ENCODE measurements at regions not wholly inside any gene's neighbourhood (a gene's known extent, or its start where the extent isn't known, plus 50 kb on each side); places are given as distances from the start of the nearest gene placed in this dataset.
"Not testable (repeated sequence)": the region's sequence is repeated elsewhere in the genome, so short reads cannot be mapped to it uniquely, and the experiment has no call there.

DNA sequence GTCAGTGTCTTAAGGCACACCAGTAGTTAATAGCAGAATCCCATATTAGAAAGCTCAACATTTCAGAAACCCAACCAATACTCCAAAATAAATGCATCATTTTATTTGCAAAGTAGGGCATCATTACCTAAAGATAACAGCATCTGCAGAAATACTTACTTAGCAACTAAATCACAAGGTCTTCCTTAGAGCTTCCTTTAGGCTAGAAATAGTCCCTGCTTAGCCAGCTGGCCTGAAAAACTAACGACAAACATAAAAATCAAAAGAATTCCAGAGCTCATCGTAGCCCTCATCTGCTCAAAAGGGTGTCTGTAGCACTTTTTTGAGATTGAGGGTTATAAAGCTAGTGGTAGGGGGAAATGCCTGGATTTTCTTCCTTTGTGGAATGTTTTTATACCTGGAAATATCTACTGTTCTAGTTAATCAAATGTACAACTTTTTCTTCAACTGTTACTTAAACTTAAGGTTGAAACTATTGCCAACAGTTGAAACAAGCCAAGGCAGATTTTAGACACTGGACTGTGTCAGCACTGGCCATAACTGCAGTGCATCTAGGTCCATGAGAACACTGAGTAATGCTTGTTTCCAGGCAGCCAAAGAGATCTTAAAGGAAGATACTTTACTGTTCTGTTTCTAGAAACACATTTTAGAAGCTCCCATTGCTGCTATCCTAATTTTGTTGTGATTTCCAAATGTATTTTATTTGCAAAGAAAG is 129.4 kb upstream of the RASA1 start:
- Histone ChIP-seq H3K9me2 (ENCODE audit: low read depth, low read length) (no peaks in the 10 kb centered on the region), H3K9ac (ENCODE audit: low read length) (no peak overlapping the region), H3K27ac (ENCODE audit: low read depth, low read length, poor library complexity, severe bottlenecking) (no peak overlapping the region), H3K4me2 (ENCODE audit: low read length) (no peak overlapping the region), H3K36me3 (ENCODE audit: insufficient read depth, low read length) (no peaks in the 10 kb centered on the region), H3K27me3 (ENCODE audit: insufficient read depth, low read length) (no peaks in the 10 kb centered on the region), H3K79me2 (ENCODE audit: insufficient read depth, low read length) (no peaks in the 10 kb centered on the region), H2AFZ (ENCODE audit: low read length) (no peak overlapping the region; the same call in 1 of the 2 replicates), H3K4me3 (ENCODE audit: low read depth, low read length, poor library complexity, severe bottlenecking) (no peak overlapping the region), H3F3A (ENCODE audit: insufficient read depth, low read length) (no peaks in the 10 kb centered on the region), H4K20me1 (ENCODE audit: insufficient read depth, low read length) (no peaks in the 10 kb centered on the region), H3K9me3 (ENCODE audit: low read length) (no peaks in the 10 kb centered on the region), H3K4me1 (ENCODE audit: insufficient read depth, low read length, severe bottlenecking) (no peaks in the 10 kb centered on the region)
- TF ChIP-seq, protein P1, sequence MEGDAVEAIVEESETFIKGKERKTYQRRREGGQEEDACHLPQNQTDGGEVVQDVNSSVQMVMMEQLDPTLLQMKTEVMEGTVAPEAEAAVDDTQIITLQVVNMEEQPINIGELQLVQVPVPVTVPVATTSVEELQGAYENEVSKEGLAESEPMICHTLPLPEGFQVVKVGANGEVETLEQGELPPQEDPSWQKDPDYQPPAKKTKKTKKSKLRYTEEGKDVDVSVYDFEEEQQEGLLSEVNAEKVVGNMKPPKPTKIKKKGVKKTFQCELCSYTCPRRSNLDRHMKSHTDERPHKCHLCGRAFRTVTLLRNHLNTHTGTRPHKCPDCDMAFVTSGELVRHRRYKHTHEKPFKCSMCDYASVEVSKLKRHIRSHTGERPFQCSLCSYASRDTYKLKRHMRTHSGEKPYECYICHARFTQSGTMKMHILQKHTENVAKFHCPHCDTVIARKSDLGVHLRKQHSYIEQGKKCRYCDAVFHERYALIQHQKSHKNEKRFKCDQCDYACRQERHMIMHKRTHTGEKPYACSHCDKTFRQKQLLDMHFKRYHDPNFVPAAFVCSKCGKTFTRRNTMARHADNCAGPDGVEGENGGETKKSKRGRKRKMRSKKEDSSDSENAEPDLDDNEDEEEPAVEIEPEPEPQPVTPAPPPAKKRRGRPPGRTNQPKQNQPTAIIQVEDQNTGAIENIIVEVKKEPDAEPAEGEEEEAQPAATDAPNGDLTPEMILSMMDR (IDR thresholded peaks at IDR 0.05; ENCODE audit: low read length) = no peak
- TF ChIP-seq EZH2 (IDR thresholded peaks at IDR 0.05; ENCODE audit: borderline replicate concordance, low read length) = no peak

DNA sequence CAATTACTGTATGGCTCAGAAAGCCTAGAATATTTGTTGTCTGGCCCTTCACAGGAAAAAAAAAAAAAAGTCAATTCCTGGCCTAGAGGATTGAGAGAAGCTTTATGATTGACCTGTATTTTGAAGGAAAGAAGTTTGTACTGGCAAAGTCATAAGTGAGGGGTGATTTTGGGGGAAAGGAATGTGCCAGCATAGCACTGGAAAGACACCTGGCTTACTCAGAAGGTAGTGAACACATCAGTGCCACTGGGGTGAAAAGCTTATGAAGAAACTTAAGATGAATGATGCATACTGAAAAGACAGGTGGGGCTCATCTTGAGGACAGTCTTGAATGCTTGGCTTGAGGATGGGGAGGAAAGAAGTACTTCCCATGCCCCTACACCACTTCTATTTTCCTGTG is 127.9 kb upstream of the RASA1 start:
- Histone ChIP-seq H3K79me2 (ENCODE audit: insufficient read depth, low read length) (no peaks in the 10 kb centered on the region), H4K20me1 (ENCODE audit: insufficient read depth, low read length) (no peaks in the 10 kb centered on the region), H3K4me3 (ENCODE audit: low read depth, low read length, poor library complexity, severe bottlenecking) (no peak overlapping the region), H3K4me2 (ENCODE audit: low read length) (no peak overlapping the region), H3K9me2 (ENCODE audit: low read depth, low read length) (no peaks in the 10 kb centered on the region), H3K27ac (ENCODE audit: low read depth, low read length, poor library complexity, severe bottlenecking) (no peak overlapping the region), H3K9me3 (ENCODE audit: low read length) (no peaks in the 10 kb centered on the region), H3K4me1 (ENCODE audit: insufficient read depth, low read length, severe bottlenecking) (no peaks in the 10 kb centered on the region), H3K9ac (ENCODE audit: low read length) (no peak overlapping the region), H3F3A (ENCODE audit: insufficient read depth, low read length) (no peaks in the 10 kb centered on the region), H2AFZ (ENCODE audit: low read length) (no peak overlapping the region), H3K36me3 (ENCODE audit: insufficient read depth, low read length) (no peaks in the 10 kb centered on the region), H3K27me3 (ENCODE audit: insufficient read depth, low read length) (no peaks in the 10 kb centered on the region)
- TF ChIP-seq, protein P1 (IDR thresholded peaks at IDR 0.05; ENCODE audit: low read length) = no peak
- TF ChIP-seq EZH2 (IDR thresholded peaks at IDR 0.05; ENCODE audit: borderline replicate concordance, low read length) = no peak

DNA sequence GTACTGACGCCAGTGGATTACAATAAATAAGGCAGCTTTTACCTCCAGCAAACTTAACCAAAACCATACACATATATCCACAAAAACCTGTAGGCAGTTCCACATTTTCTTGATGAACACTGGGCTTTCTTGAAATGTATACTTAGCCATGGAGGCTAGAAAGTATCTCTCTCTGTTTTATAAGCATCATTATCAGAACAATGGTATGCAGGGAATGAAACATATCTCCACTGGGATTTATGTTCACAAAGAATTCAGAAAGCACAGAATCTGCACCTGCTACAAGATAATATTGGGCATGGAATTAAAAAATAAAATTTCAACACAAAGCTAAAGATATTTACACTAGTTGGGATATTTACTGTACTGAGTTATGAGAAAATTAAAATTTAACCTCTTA is 126.1 kb upstream of the RASA1 start:
- H3K4me2 ChIP-seq (ENCODE audit: low read length) = no peak overlapping the region
- H3K27me3 ChIP-seq (ENCODE audit: insufficient read depth, low read length) = no peaks in the 10 kb centered on the region
- H3K27ac ChIP-seq (ENCODE audit: low read depth, low read length, poor library complexity, severe bottlenecking) = no peak overlapping the region
- no peaks in the 10 kb centered on the region for H3K36me3 ChIP-seq (ENCODE audit: insufficient read depth, low read length)
- H2AFZ ChIP-seq (ENCODE audit: low read length) = no peak overlapping the region
- no peaks in the 10 kb centered on the region for H3F3A ChIP-seq (ENCODE audit: insufficient read depth, low read length)
- H3K9me3 ChIP-seq (ENCODE audit: low read length) = no peaks in the 10 kb centered on the region
- no peak overlapping the region for H3K4me3 ChIP-seq (ENCODE audit: low read depth, low read length, poor library complexity, severe bottlenecking)
- H3K79me2 ChIP-seq (ENCODE audit: insufficient read depth, low read length) = no peaks in the 10 kb centered on the region
- H3K9ac ChIP-seq (ENCODE audit: low read length) = no peak overlapping the region
- no peaks in the 10 kb centered on the region for H4K20me1 ChIP-seq (ENCODE audit: insufficient read depth, low read length)
- no peak for TF ChIP-seq EZH2 (IDR thresholded peaks at IDR 0.05; ENCODE audit: borderline replicate concordance, low read length)
- TF ChIP-seq, protein P1 (IDR thresholded peaks at IDR 0.05; ENCODE audit: low read length) = no peak
- no peaks in the 10 kb centered on the region for H3K9me2 ChIP-seq (ENCODE audit: low read depth, low read length)
- no peaks in the 10 kb centered on the region for H3K4me1 ChIP-seq (ENCODE audit: insufficient read depth, low read length, severe bottlenecking)

DNA sequence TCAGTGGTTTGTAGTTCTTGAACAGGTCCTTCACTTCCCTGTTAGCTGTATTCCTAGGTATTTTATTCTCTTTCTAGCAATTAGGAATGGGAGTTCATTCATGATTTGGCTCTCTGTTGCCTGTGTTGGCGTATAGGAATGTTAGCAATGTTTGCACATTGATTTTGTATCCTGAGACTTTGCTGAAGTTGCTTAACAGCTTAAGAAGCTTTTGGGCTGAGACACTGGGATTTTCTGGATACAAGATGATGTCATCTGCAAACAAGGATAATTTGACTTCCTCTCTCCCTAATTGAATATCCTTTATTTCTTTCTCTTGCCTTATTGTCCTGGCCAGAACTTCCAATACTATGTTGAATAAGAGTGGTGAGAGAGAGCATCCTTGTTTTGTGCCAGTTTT is 121.8 kb upstream of the RASA1 start:
- H3K36me3 ChIP-seq (ENCODE audit: insufficient read depth, low read length) = not testable (repeated sequence)

More for the DNA sequence above, 121.8 kb upstream of the RASA1 start:
- H3F3A ChIP-seq (ENCODE audit: insufficient read depth, low read length); H4K20me1 ChIP-seq (ENCODE audit: insufficient read depth, low read length); H3K4me3 ChIP-seq (ENCODE audit: low read depth, low read length, poor library complexity, severe bottlenecking); H2AFZ ChIP-seq (ENCODE audit: low read length); H3K9me2 ChIP-seq (ENCODE audit: low read depth, low read length); H3K27me3 ChIP-seq (ENCODE audit: insufficient read depth, low read length); H3K4me2 ChIP-seq (ENCODE audit: low read length); H3K27ac ChIP-seq (ENCODE audit: low read depth, low read length, poor library complexity, severe bottlenecking); H3K4me1 ChIP-seq (ENCODE audit: insufficient read depth, low read length, severe bottlenecking); H3K79me2 ChIP-seq (ENCODE audit: insufficient read depth, low read length); H3K9me3 ChIP-seq (ENCODE audit: low read length); H3K9ac ChIP-seq (ENCODE audit: low read length): not testable (repeated sequence)
